BLaER1 treated with 17β-estradiol and CSF1 and Interleukin-3, amounts not matched to agents 10 nM and 100 nM (cell line): ENCODE measurements at regions not wholly inside any gene's neighbourhood (a gene's known extent, or its start where the extent isn't known, plus 50 kb on each side); places are given as distances from the start of the nearest gene placed in this dataset.
"Not testable (repeated sequence)": the region's sequence is repeated elsewhere in the genome, so short reads cannot be mapped to it uniquely, and the experiment has no call there.

ENCODE experiments used
- H3K27ac ChIP-seq, 11 experiments: shearing (Covaris generic); formaldehyde crosslinking; 2 replicates each; pipeline ENCODE4 v1.8.1; 2022
- H3K27me3 ChIP-seq, 11 experiments: shearing (Covaris generic); formaldehyde crosslinking; 2 replicates each; pipeline ENCODE4 v1.8.1; 2022
- H3K36me3 ChIP-seq, 11 experiments: shearing (Covaris generic); formaldehyde crosslinking; 2 replicates each; pipeline ENCODE4 v1.8.1; 2022
- H3K4me1 ChIP-seq, 10 experiments: shearing (Covaris generic); formaldehyde crosslinking; 2 replicates each; pipeline ENCODE4 v1.8.1; 2022
- H3K4me2 ChIP-seq, 11 experiments: shearing (Covaris generic); formaldehyde crosslinking; 2 replicates each; pipeline ENCODE4 v1.8.1; 2022
- H3K4me3 ChIP-seq, 10 experiments: shearing (Covaris generic); formaldehyde crosslinking; 2 replicates each; pipeline ENCODE4 v1.8.1; 2022
- H3K9ac ChIP-seq, 11 experiments: shearing (Covaris generic); formaldehyde crosslinking; 2 replicates each; pipeline ENCODE4 v1.8.1; 2022
- H3K9me3 ChIP-seq, 11 experiments: shearing (Covaris generic); formaldehyde crosslinking; replicated peaks in 1 of 11; 2 replicates each; pipeline ENCODE4 v1.8.1; 2022
- H4K20me1 ChIP-seq, 11 experiments: shearing (Covaris generic); formaldehyde crosslinking; 2 replicates each; pipeline ENCODE4 v1.8.1; 2022
- Cebpa-rat ChIP-seq, 11 experiments: shearing (Covaris generic); IDR thresholded peaks; 2 replicates each; pipeline ENCODE4 v1.8.1; 2022

DNA sequence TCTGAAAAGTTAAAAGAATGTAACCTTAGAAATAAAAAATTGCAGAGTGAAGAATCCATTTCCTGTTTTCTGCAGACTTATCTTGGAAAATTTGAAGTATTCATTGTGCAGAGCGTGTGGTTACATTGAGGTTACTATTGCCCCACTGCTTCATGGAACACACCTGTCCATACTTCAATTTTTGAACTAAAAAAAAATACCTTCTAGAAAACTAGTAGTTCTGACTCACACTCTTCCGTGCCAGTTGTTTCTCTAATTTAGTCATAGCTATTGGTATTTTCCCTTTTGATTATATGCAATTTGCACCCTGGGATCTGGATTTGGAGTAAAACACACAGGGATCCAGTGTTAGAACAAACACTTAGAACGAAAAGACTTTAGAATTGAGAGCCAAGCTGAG, 111.8 kb upstream of the LYSMD4 start:
- Histone ChIP-seq H3K9ac (no peak overlapping the region), H3K36me3 (no peaks in the 10 kb centered on the region), H3K27ac (no peak overlapping the region), H3K9me3 (no peaks in the 10 kb centered on the region), H3K4me1 (no peaks in the 10 kb centered on the region), H3K27me3 (no peaks in the 10 kb centered on the region), H3K4me2 (no peak overlapping the region), H3K4me3 (no peak overlapping the region), H4K20me1 (no peaks in the 10 kb centered on the region)
- no peak for TF ChIP-seq Cebpa-rat (IDR thresholded peaks at IDR 0.05)

DNA sequence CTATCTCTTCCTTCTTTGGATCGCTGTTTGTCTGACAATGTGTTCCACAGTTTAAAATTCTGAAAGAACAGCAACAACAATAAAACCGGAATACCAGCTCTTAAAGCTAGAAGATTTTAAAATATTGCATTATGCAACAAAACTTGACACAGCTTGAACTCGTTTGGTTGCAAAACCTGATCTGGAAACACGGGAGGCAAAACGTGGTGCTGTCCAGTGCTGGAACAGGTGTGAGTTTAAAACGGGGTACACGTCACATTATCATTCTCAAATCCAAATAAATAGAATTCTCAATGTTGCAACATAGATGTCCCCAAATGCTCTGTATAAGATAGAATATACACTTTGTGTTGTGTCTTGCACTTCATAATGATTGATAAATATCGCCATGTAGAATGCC, 110.9 kb upstream of the LYSMD4 start:
- Histone ChIP-seq H3K4me2 (no peak overlapping the region), H3K4me3 (no peak overlapping the region), H3K36me3 (peaks cover 0 to 8% (median 0%) of the 10 kb centered on the region in 11 experiments; a peak in 3 of 22 replicates), H3K9me3 (no peaks in the 10 kb centered on the region), H3K9ac (no peak overlapping the region), H3K27ac (no peak overlapping the region), H4K20me1 (no peaks in the 10 kb centered on the region), H3K4me1 (no peaks in the 10 kb centered on the region), H3K27me3 (no peaks in the 10 kb centered on the region)
- no peak for TF ChIP-seq Cebpa-rat (IDR thresholded peaks at IDR 0.05)

DNA sequence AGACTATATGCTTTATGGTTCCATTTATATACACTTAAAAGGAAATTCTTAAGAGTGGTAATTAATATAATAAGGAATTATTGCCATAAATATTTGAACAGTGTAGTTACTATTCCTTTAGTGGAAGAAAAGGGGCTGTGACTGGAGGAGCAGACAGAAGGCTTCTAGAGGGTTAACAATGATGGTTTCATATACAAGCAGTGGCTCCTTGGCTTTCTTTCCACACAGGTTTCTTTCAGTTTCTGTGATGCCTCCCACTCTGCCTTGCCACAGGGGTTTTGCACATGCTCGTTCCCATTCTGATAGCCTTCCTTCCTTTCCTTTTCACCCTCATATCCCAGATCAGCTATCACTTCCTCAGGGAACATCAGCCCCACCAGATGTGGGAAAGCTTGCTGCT, 108.8 kb upstream of the LYSMD4 start:
- no peak overlapping the region for H3K27ac ChIP-seq
- H3K4me2 ChIP-seq, result no peak overlapping the region
- H4K20me1 ChIP-seq, result no peaks in the 10 kb centered on the region
- H3K4me3 ChIP-seq, result no peak overlapping the region
- TF ChIP-seq Cebpa-rat (IDR thresholded peaks at IDR 0.05), result no peak
- peaks cover 0 to 13% (median 0%) of the 10 kb centered on the region in 11 experiments; a peak in 5 of 22 replicates for H3K36me3 ChIP-seq
- H3K9me3 ChIP-seq, result no peaks in the 10 kb centered on the region
- no peak overlapping the region for H3K9ac ChIP-seq
- H3K27me3 ChIP-seq, result no peaks in the 10 kb centered on the region
- no peaks in the 10 kb centered on the region for H3K4me1 ChIP-seq

DNA sequence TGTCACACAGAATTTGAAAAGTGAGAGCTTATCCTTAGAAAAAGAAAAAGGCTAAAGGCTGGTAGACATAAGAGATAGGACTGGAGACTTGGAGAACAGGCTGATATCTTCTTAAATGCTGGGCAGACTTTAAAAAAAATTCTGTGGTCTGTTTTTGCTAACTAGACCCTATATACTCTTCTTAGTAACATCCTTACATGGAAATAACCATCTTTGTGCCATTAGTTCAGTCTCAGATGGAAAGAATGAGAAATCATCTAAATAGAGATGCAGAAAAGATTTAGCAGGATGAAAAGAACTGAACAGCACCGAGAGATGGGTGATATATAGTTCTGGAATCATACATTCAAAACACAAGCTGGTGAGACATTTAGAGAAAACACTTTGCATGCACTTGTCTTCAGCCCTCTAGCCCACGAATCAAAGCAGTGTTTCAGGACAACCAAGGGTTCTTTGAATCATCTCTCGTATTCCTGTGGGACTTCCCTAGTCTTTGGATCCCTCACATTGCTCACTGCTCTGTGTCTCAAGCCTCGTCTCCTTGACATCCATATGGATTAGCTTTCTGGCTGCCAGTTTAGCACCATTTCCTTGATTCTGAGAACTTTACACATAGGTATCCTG, 93.0 kb upstream of the LYSMD4 start:
- no peak overlapping the region for H3K27ac ChIP-seq
- no peaks in the 10 kb centered on the region for H3K4me1 ChIP-seq
- TF ChIP-seq Cebpa-rat (IDR thresholded peaks at IDR 0.05), result no peak
- H3K9me3 ChIP-seq, result peaks cover 0 to 17% (median 6%) of the 10 kb centered on the region in 11 experiments; a peak in 10 of 22 replicates
- no peaks in the 10 kb centered on the region for H3K27me3 ChIP-seq
- H3K9ac ChIP-seq, result no peak overlapping the region
- H3K4me2 ChIP-seq, result no peak overlapping the region
- H3K36me3 ChIP-seq, result peaks cover 0 to 20% (median 4%) of the 10 kb centered on the region in 11 experiments; a peak in 6 of 22 replicates
- H4K20me1 ChIP-seq, result no peaks in the 10 kb centered on the region
- H3K4me3 ChIP-seq, result no peak overlapping the region

DNA sequence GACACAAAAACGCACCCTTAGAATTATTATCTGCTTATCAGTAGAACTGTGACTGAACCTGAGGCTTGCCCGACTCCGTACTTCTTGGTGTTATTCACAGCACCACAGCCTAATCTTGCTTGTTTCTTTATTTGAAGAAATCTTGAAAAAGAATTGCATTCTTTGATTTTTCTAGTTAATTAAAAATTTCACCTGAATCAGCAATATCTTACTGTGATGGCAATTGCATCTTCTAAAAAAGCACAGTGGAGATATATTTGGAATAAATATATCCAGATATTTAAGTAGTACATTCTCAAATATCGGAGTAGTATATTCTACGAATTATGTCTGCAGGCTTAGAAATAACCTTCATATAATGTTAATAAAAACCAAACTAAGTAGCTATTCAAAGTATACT, 90.1 kb upstream of the LYSMD4 start:
- no peak overlapping the region for H3K27ac ChIP-seq
- peaks cover 0 to 11% (median 6%) of the 10 kb centered on the region in 11 experiments; a peak in 9 of 22 replicates for H3K9me3 ChIP-seq
- no peak overlapping the region for H3K4me2 ChIP-seq
- no peak for TF ChIP-seq Cebpa-rat (IDR thresholded peaks at IDR 0.05)
- peaks cover 0 to 22% (median 7%) of the 10 kb centered on the region in 11 experiments; a peak in 6 of 22 replicates for H3K36me3 ChIP-seq
- no peaks in the 10 kb centered on the region for H3K27me3 ChIP-seq
- no peak overlapping the region for H3K9ac ChIP-seq
- no peak overlapping the region for H3K4me3 ChIP-seq
- H4K20me1 ChIP-seq, result no peaks in the 10 kb centered on the region
- H3K4me1 ChIP-seq, result no peaks in the 10 kb centered on the region

DNA sequence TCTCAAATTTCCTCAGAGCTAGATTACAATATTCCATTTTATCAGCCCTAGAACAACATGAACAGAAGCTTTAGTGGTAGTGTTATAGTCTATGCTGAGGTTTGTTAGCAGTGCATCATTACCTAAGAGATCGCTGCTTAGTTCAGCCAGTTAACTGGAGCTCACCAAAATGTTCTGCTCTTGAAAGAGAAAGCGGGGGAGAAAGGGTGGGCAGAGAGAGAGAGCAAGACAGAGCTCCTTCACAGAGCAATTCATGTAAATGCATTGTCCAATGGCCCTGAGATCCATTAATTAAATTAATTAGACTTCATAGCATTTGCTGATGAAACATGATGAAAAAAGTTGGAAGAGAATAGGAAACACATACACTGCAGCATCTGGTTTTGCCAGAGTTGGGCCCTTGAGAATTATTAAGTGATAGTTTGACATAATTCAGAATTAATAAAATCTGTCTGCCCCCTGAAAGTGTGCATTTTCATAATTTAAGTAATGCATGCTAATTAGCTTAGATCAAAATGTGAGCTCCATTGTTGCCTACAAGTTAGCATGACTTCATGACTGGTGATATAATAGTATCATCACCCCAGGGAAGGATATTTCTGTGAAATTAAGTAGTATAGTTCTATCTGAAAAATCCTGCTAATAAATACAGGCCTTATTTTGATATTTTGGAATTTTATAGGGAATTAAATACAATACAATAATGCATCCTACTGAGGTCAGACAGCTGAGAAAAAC, 86.9 kb upstream of the LYSMD4 start:
- Histone ChIP-seq H3K9me3 (peaks cover 0 to 7% (median 0%) of the 10 kb centered on the region in 11 experiments; a peak in 3 of 22 replicates), H3K4me1 (no peaks in the 10 kb centered on the region), H4K20me1 (no peaks in the 10 kb centered on the region), H3K4me3 (no peak overlapping the region), H3K27me3 (no peaks in the 10 kb centered on the region), H3K9ac (no peak overlapping the region), H3K27ac (no peak overlapping the region), H3K4me2 (no peak overlapping the region), H3K36me3 (peaks cover 0 to 33% (median 16%) of the 10 kb centered on the region in 11 experiments; a peak in 15 of 22 replicates)
- TF ChIP-seq Cebpa-rat (IDR thresholded peaks at IDR 0.05), result no peak

DNA sequence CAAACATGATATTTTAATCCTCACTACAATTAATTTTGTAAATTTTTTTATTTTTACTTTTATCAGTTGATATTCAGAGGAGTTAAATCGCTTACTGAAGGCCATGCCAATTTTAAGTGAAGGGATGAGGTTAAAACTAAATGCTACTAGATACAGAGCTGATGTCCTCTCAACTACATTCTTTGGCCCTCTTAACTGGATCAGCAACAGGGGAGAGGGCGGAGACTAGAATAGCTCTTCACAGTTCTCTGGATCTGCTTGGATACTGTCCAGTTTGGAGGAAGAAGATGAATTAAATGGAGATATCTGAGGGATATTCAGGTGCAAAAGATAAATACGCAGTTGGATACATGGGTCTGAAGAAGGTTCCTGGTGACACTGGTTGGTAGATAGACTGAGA, 85.6 kb upstream of the LYSMD4 start:
- Histone ChIP-seq H3K4me2 (no peak overlapping the region), H3K27ac (no peak overlapping the region), H4K20me1 (no peaks in the 10 kb centered on the region), H3K36me3 (peaks cover 0 to 43% (median 25%) of the 10 kb centered on the region in 11 experiments; a peak in 18 of 22 replicates), H3K4me1 (no peaks in the 10 kb centered on the region), H3K9ac (no peak overlapping the region), H3K27me3 (no peaks in the 10 kb centered on the region), H3K9me3 (peaks cover 0 to 4% (median 0%) of the 10 kb centered on the region in 11 experiments; a peak in 3 of 22 replicates), H3K4me3 (no peak overlapping the region)
- TF ChIP-seq Cebpa-rat (IDR thresholded peaks at IDR 0.05), result no peak

DNA sequence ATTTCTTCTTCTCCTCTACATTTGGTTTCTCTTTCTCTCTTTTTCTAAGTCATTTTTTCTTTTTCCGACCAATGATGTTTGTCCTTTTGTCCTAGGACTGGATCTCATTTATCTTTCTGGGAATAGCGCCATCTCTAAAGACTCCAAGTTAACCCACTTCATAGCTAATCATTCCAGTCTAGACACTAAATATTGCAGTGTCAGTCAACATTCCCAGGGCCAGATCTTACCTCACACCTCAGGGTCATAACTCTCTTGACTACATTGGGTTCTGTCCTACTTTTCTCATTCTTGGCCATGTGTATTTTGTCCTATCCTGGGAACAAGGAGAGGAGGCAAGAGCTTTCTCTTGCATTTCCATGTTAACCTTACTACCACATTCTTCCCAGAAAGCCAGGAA, 83.6 kb upstream of the LYSMD4 start:
- H3K27ac ChIP-seq, H3K4me2 ChIP-seq, H3K27me3 ChIP-seq, H3K9ac ChIP-seq, H4K20me1 ChIP-seq, H3K4me3 ChIP-seq, H3K4me1 ChIP-seq, H3K9me3 ChIP-seq: not testable (repeated sequence)
- H3K36me3 ChIP-seq, result peaks cover 7 to 55% (median 36%) of the 10 kb centered on the region in 11 experiments; a peak in 21 of 22 replicates

DNA sequence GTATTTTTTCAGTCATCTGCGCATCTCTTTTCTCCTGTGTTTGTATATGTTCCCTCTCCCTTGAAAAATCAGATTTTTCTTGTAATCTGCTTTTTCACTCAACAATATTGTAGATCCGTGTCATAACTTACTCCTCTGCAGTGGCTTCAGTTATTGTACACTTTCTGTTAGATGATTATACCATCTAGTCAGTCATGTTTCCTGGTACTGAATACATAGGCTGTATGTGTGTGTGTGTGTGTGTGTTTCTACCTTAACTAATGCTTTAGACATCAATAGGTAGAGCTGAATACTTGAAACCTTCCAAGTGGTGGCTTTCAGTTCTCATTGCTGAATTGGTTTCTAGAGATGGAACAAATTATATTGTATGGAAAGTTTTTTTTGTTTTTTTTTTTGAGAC, 77.4 kb upstream of the LYSMD4 start:
- not testable (repeated sequence) for H3K27ac ChIP-seq
- H3K36me3 ChIP-seq, result peaks cover 7 to 32% (median 25%) of the 10 kb centered on the region in 11 experiments; a peak in 21 of 22 replicates

DNA sequence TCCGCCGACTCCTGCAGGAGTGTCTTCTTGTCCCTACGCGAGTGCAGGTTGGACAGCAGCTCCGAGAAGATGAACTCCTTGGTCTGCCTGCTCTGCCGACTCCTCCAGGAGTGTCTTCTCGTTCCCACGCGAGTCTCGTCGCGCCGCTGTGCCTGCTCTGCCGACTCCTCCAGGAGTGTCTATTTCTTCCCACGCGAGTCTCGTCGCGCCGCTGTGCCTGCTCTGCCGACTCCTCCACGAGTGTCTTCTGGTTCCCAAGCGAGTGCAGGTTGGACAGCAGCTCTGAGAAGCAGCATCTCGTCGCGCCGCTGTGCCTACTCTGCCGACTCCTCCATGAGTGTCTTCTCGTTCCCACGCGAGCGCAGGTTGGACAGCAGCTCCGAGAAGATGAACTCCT, 66.6 kb upstream of the LYSMD4 start:
- H3K9me3 ChIP-seq, H3K4me1 ChIP-seq, H3K9ac ChIP-seq, H3K4me3 ChIP-seq, H3K27me3 ChIP-seq, H3K36me3 ChIP-seq, H3K4me2 ChIP-seq, H3K27ac ChIP-seq, H4K20me1 ChIP-seq: not testable (repeated sequence)

More for the DNA sequence above, 77.4 kb upstream of the LYSMD4 start:
- H4K20me1 ChIP-seq, H3K4me3 ChIP-seq, H3K9me3 ChIP-seq, H3K4me1 ChIP-seq, H3K9ac ChIP-seq, H3K27me3 ChIP-seq, H3K4me2 ChIP-seq: not testable (repeated sequence)

DNA sequence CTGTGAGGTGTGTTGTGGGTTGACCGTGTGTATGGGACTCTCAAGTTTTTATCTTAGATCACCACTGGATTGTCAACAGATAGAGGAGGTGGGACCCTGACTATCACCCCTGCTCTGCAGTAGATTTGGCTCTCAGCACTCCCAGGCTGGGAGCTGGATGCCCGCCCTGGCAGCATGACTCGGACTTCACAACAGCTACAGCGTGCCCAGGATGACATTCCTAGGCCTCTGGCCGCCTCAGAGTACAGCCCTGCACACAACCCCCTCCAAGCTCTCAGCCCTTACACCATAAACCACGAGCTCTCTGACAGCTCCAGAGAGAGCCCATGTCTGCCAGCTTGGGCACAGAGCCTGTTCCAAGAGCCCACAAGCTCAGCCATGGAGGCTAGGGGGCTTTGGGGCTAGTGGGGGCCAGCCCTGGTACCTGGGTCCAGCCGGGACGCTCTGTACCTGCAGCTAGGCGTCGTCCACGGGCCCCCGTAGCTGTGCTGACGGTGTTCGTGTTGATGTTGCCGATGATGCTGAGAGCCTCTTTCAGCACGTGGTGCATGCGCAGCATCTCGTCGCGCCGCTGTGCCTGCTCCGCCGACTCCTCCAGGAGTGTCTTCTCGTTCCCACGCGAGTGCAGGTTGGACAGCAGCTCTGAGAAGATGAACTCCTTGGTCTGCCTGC, 66.1 kb upstream of the LYSMD4 start:
- not testable (repeated sequence) for H3K9me3 ChIP-seq, H3K4me2 ChIP-seq, H3K9ac ChIP-seq, H3K27ac ChIP-seq, H4K20me1 ChIP-seq, H3K36me3 ChIP-seq, H3K4me3 ChIP-seq, H3K27me3 ChIP-seq, H3K4me1 ChIP-seq

DNA sequence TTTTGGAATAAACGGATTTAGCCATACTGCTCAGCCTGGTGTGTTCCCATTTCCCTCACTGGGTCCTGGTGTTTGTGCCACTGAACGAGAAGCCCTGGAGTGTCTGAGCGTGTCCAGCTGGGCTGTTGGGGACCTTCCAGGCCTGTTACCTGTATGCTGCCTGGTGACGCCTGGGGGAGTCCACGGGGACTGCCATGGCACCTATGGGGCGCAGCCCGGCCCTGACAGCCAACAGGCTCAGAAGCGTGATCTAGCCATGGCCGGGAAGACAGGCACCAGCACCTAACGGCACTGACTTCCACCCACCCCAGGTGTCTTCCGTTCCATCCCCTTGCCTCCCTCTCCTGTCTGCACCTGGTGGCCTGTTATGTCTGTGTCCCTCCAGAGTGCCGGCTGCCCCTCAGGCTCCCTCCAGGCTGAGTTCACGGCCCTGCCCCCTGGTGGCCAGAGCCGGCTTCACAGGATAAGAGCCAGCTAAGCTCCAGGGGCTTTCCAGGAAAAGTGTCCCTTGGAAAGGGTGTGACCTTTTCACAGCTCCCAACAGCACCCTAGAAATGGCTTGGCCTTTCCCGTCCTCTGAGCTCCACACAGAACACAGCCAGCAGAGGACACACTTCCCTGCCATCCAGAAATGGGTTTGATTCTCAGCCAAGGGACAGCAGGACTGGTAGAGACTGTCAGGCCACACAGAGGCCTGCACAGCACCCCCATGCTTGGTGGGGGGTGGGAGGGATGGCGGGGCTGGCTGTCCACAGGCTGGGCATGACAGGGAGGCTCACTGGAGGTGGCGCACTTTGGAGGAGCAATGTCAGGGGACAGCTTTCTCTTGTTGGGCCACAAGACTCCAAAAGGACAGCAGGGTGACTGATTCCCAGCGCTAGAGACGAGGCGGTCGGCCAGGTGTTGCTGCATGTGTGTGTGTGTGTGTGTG, 64.0 kb upstream of the LYSMD4 start:
- H3K27ac ChIP-seq, H4K20me1 ChIP-seq, H3K4me3 ChIP-seq, H3K9me3 ChIP-seq, H3K9ac ChIP-seq, H3K4me2 ChIP-seq, H3K4me1 ChIP-seq, H3K27me3 ChIP-seq, H3K36me3 ChIP-seq: not testable (repeated sequence)
